Stimulated activated CD4-positive, alpha-beta T cell treated with anti-CD3 and anti-CD28 coated beads, Interleukin-15, amount 100 ng/mL, for 24 hours (primary cell): ENCODE measurements at regions not wholly inside any gene's neighbourhood (a gene's known extent, or its start where the extent isn't known, plus 50 kb on each side); places are given as distances from the start of the nearest gene placed in this dataset.

Source experiments
- DNase-seq: peaks from one replicate; pipeline ENCODE4 v3.0.0-alpha.2; 2020

GRCh38 chr9:108167136-108167900, 677.7 kb upstream of the KLF4 start:
- DNase-seq: no peak

- DNase-seq: no peak
These were observed 677.0 kb upstream of the KLF4 start for GRCh38 chr9:108166519-108166918.

- no peak for DNase-seq
These were observed 673.9 kb upstream of the KLF4 start for GRCh38 chr9:108163321-108164005.

GRCh38 chr9:108162664-108163063, 673.1 kb upstream of the KLF4 start:
- DNase-seq: no peak

- DNase-seq: no peak
These were observed 671.9 kb upstream of the KLF4 start for GRCh38 chr9:108161503-108161902.

- no peak for DNase-seq
These were observed 671.3 kb upstream of the KLF4 start for GRCh38 chr9:108160706-108161355.

GRCh38 chr9:108160039-108160438, 670.5 kb upstream of the KLF4 start:
- no peak for DNase-seq

- DNase-seq: no peak
These were observed 668.8 kb upstream of the KLF4 start for GRCh38 chr9:108158236-108158995.

- DNase-seq: no peak
These were observed 666.9 kb upstream of the KLF4 start for GRCh38 chr9:108156270-108156998.

GRCh38 chr9:108153416-108153815, 663.8 kb upstream of the KLF4 start:
- no peak for DNase-seq

- no peak for DNase-seq
These were observed 661.4 kb upstream of the KLF4 start for GRCh38 chr9:108150736-108151586.

GRCh38 chr9:108149326-108149725, 659.8 kb upstream of the KLF4 start:
- DNase-seq: no peak

GRCh38 chr9:108142504-108143201, 653.1 kb upstream of the KLF4 start:
- no peak for DNase-seq

- no peak for DNase-seq
These were observed 652.6 kb upstream of the KLF4 start for GRCh38 chr9:108142142-108142503.

- no peak for DNase-seq
These were observed 650.3 kb upstream of the KLF4 start for GRCh38 chr9:108139900-108140299.

- DNase-seq: no peak
These were observed 648.9 kb upstream of the KLF4 start for GRCh38 chr9:108138516-108138915.

- DNase-seq: no peak
These were observed 647.1 kb upstream of the KLF4 start for GRCh38 chr9:108136656-108137055.

GRCh38 chr9:108134486-108135128, 645.0 kb upstream of the KLF4 start:
- no peak for DNase-seq

GRCh38 chr9:108133680-108134079, 644.1 kb upstream of the KLF4 start:
- no peak for DNase-seq

- no peak for DNase-seq
These were observed 643.5 kb upstream of the KLF4 start for GRCh38 chr9:108133101-108133500.
